NAMALWA (cell line): ENCODE measurements at regions not wholly inside any gene's neighbourhood (a gene's known extent, or its start where the extent isn't known, plus 50 kb on each side); places are given as distances from the start of the nearest gene placed in this dataset.

Experiments used
- DNase-seq: peaks from one replicate; pipeline ENCODE4 v3.0.0-alpha.2; 2015; ENCODE audit warnings: low spot score

- DNase-seq = no peak
These were observed 91.5 kb upstream of the STK39 start for GRCh38 chr2:168338803-168339437.

GRCh38 chr2:168340931-168341330 is 93.5 kb upstream of the STK39 start:
- DNase-seq = no peak

DNA sequence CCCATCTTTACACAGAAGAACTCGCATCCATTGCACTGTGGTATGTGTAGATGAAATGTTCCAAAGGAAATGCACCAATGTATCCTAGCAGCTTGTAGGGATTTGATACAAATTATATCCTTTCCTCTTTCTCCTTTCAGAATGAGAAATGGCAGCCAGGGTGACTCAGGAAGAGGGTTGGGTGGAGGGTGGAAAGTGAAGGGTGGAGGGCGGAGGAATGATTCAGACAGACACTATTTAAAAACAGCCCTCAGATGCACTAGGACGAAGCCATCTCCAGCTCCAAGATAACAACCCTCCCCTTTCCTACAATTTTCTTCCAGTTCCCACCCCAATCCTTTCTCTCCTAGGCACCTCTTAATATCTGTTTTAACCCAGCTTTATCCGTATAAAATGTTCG is 96.2 kb upstream of the STK39 start:
- no peak for DNase-seq

GRCh38 chr2:168344706-168345105 is 97.3 kb upstream of the STK39 start:
- no peak for DNase-seq

DNA sequence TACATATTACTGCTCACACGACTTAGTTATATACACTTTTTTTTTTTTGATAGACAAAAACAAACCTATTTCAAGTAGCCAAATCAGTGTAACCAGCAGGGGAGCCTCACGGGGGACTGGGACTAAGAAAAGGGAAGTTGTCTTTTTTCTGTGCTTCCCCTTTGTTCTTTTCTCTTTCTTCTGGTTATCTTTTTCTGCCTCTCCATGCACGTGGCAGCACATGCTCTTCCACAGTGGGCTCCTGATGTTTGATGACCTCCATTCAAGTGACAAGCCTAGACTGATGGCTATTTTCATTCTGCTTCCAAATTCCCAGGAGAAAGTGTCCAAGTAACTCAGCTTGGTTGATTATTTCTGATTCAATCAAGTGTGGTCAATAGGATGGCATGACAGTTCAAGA is 98.2 kb upstream of the STK39 start:
- peak; percentile 56 for DNase-seq

GRCh38 chr2:168346725-168347477 is 99.5 kb upstream of the STK39 start:
- DNase-seq = peak; percentile 82

DNA sequence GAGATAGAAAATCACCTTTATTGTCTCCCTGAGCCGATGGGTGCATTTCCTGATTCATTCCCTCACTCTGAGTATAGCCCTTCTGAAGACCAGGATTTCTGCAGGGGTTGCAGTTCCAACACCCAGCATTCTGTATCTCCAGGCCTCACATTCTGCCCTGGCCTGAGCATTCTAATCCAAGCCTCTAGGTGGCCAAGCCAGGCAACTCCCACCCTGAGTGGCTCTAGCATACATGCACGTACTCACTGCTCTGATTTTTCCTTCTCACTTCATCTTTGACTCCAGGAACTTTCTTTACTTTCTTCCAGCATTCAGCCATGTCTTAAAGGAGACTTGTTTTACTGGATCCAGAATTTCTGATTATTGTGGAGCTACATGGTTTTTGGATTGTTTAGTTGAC is 100.7 kb upstream of the STK39 start:
- peak; percentile 52 for DNase-seq

DNA sequence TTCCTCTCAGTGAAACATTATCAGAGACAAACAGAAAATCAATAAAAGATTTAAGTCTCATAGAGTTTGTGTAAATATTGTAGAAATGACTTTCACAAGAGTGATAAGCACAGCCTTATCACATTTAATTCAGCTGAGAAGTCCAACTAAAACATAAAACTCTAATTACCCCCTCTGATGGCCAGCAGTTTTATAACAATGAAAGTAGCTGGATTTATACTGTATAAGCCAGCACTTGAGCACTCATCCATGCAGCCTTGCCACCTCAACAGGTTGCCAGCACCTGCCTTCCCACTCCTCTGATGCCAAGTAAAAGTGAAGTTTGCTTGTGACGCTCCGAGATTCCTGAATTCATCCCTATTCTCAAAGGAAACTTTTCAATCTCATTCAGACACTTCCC is 103.0 kb upstream of the STK39 start:
- DNase-seq = no peak

DNA sequence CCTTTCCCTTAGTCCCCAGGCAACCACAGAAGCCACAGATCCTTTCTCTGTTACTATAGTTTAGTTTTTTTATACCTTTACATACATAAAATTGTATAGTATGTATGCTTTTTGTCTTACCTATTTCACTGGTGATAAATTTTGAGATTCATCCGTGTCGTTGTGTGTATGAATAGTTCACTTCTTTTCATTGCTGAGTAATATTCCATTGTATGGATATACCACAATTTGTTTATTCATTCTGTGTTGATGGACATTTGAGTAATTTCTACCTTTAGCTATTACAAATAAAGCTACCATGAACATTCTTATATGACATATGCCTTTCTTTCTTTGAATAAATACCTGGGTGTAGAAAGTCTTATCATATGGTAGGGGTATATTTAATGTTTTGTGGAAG is 102.8 kb upstream of the CERS6 start:
- DNase-seq = no peak

GRCh38 chr2:168354499-168354898 is 101.6 kb upstream of the CERS6 start:
- no peak for DNase-seq

GRCh38 chr2:168355121-168355520 is 101.0 kb upstream of the CERS6 start:
- DNase-seq = no peak

DNA sequence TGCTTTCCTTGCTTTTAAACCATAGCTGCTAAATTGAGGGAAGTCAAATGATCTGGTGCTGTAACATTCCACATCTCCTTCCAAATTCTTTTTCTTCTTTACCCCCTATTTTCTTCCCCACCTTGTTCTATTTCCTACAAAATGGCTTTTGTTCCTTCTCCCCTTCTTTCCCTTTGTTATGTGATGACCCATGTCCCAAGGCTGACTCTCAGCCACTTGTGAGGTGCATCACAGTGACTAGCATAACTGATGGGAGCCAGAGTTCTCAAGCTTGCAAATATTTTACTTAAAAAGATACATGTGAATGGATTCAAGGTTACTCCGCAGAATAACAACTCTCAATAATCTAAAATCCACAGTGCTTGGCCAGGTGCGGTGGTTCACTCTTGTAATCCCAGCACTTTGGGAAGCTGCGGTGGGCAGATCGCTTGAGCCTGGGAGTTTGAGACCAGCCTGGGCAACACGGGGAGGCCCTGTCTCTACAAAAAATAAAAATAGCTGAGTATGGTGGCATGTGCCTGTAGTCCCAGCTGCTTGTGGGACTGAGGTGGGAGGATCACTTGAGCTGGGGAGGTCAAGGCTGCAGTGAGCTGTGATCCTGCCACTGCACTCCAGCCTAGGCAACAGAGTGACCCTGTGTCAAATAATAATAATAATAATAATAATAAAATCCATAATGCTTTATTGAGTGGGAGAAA is 100.1 kb upstream of the CERS6 start:
- no peak for DNase-seq

GRCh38 chr2:168356477-168356835 is 99.6 kb upstream of the CERS6 start:
- DNase-seq = no peak

DNA sequence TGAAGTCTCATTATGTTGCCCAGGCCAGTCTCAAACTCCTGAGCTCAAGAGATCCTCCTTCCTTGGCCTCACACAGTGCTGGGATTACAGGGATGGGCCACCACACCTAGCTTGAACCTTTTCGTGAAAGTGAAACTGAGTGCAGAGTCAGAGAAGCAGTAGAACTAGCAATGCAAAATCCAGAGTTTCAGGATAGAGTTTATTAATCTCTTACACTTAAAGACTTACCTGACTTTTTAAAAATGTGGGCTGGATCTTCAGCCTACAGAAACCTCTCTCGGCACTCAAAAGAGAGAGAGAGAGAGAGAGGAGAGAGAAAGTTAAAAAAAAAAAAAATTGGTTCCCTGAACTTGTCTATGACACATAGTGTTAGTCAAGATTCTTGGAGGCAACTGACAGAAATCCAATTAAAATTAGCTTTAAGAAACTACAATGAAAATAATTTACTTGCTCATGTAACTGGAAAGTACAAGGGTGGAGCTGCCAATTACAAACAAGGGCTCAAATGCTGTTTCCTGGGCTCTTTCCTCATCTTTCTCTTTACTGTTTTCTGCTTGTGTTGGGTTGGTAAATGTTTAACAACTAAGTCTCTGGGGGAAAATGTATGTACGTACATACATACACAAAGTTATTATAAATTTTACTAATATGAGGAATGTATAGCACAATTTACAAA is 98.1 kb upstream of the CERS6 start:
- no peak for DNase-seq

GRCh38 chr2:168359082-168359481 is 97.0 kb upstream of the CERS6 start:
- no peak for DNase-seq

GRCh38 chr2:168363347-168364092 is 92.6 kb upstream of the CERS6 start:
- DNase-seq = peak; percentile 20

DNA sequence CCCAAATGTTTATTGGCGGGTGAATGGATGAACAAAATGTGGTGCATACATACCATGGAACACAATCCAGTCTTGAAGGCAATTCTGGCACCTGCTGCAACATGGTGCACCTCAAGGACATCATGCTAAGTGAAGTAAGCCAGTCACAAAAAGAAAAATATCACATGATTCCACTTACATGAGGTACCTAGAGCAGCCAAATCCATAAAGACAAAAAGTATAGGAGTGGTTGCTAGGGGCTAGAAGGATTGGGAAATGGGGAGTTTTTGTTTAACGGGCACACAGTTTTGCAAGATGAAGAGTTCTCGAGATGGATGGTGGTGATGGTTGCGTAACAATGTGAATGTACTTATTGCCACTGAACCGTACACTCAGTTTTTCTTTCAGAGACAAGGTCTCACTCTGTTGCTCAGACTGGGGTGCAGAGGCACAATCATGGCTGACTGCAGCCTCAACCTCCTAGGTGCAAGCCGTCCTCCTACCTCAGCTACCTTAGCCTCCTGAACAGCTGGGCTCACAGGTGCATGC is 90.9 kb upstream of the CERS6 start:
- no peak for DNase-seq

DNA sequence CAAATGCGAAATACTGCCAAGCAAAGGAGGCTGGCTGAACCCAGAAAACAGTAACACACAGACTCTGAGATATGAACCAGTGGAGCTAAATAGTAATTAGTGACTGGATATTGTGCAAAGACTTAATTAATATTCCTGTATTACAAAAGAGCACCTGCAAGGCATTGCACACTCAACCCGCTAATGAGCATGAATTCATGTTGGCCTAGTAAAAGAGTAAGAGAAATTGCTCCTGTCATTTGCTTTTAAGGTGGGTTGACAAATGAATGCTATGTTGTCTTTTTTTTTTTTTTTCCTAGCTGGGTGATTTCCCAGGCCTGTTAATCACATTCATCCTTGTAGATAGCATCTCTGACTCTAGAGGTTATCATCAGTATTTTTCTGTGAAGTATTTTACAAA is 87.0 kb upstream of the CERS6 start:
- DNase-seq = no peak

DNA sequence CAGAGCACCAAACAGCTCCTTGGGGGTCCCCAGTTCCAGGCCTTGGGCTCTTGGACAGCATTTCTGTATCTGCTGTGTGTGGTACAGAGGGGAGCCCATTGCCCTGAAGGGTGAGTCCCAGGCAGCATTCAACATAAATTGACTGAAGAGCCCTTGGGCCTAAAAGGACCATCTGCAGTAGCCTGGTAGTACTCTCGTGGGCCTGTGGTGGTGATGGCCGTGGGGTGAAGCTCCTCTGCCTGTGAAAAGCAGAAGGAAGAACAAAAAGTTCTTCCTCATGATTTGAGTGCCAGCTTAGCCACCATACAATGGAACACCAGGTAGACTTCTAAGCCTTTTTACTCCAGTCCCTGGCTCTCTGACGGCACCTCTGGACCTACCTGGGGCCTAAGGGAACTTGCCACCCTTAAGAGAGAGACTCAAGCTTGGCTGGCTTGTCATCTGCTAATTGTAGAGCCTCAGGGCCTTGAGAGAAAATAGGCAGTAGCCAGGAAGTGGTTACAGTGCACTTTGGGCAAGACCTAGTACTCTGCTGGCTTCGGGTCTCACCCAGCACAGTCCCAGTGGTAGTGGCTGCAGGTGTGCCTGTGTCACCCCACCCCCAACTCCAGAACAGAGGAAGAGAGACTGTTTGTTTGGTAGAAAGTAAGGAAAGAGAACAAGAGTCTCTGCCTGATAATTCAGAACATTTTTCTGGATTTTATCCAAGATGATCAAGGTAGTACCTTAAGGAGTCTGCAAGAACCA is 84.6 kb upstream of the CERS6 start:
- DNase-seq = peak; percentile 23

DNA sequence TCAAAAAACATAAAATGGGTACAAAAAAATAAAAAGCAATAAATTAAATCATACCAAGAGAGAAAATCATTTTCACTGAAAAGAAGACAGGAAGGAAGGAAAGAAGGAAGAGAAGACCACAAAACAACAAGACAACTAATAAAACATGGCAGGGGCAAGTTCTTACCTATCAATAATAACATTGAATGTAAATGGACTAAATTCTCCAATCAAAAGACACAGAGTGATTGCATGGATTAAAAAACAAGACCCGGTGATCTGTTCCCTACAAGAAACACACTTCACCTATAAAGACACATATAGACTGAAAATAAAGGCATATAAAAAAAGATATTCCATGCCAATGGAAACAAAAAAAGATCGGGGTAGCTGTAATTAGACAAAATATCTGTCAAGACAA is 82.6 kb upstream of the CERS6 start:
- DNase-seq = no peak

GRCh38 chr2:168375195-168375798 is 80.8 kb upstream of the CERS6 start:
- DNase-seq = no peak
